Aorta (tissue), 5 donors: ENCODE measurements at regions not wholly inside any gene's neighbourhood (a gene's known extent, or its start where the extent isn't known, plus 50 kb on each side); places are given as distances from the start of the nearest gene placed in this dataset.
"Not testable (repeated sequence)": the region's sequence is repeated elsewhere in the genome, so short reads cannot be mapped to it uniquely, and the experiment has no call there.

ENCODE experiments used
- ATAC-seq: fragments of 200-7000 bp; cut with Tn5 transposase; one replicate; pipeline ENCODE4 v1.9.1; 2022; ENCODE audit warnings: moderate library complexity; ENCODE audit not compliant: low FRiP score
- DNase-seq, 2 donors: peaks; one replicate each; pipeline ENCODE4 v3.0.0-alpha.2; 2020
- H3K27ac ChIP-seq, 2 donors: one replicate each; pipeline ENCODE4 v1.5.1; 2013; ENCODE audit warnings: low read length in 2 of 2, mild to moderate bottlenecking in 2 of 2, moderate library complexity in 2 of 2, control low read depth in 1 of 2, inconsistent platforms in 1 of 2, low read depth in 1 of 2
- H3K27me3 ChIP-seq, 2 donors: one replicate each; pipeline ENCODE4 v1.6.1; 2013; ENCODE audit warnings: control low read depth in 1 of 2, low read length in 1 of 2, mild to moderate bottlenecking in 1 of 2, moderate library complexity in 1 of 2; ENCODE audit not compliant: insufficient read depth in 2 of 2, control insufficient read depth in 1 of 2
- H3K36me3 ChIP-seq, 2 donors: one replicate each; pipeline ENCODE4 v1.6.1; 2013; ENCODE audit warnings: control low read depth in 1 of 2, low read length in 1 of 2, mild to moderate bottlenecking in 1 of 2; ENCODE audit not compliant: insufficient read depth in 2 of 2, control insufficient read depth in 1 of 2
- H3K4me1 ChIP-seq, 2 donors: one replicate each; pipeline ENCODE4 v1.6.1; 2013; ENCODE audit warnings: low read length in 2 of 2, control low read depth in 1 of 2, mild to moderate bottlenecking in 1 of 2, moderate library complexity in 1 of 2; ENCODE audit not compliant: insufficient read depth in 2 of 2, control insufficient read depth in 1 of 2
- H3K4me3 ChIP-seq, 2 donors: one replicate each; pipeline ENCODE4 v1.5.1; 2013; ENCODE audit warnings: low read length in 2 of 2, control low read depth in 1 of 2, mild to moderate bottlenecking in 1 of 2
- H3K9me3 ChIP-seq: one replicate; pipeline ENCODE4 v1.6.1; 2013; ENCODE audit warnings: mild to moderate bottlenecking, low read length; ENCODE audit not compliant: control insufficient read depth
- WGBS, 2 donors: extraction: QIAGEN DNeasy Blood & Tissue Kit; methylation state at CpG; one replicate each; pipeline ENCODE4 v1.1.7; 2013; 5-methylcytosine and 5-hydroxymethylcytosine counted together
- intact Hi-C, 2 donors: fragments of 100-400 bp; cut with DNase I; formaldehyde crosslinking; loops; one replicate each; pipeline versions ENCODE4 v1.14.2 to v1.15.0; 2022
- donor health status: healthy with polysubstance abuse.
- donor health status: Bipolar disorder and iron deficiency.
- donor health status: DM: no; HTN: no; CAD: no.
- donor health status: DM: no; HTN: no; CAD: no.
- donor health status: DM: yes; HTN: yes; CAD: no.

DNA sequence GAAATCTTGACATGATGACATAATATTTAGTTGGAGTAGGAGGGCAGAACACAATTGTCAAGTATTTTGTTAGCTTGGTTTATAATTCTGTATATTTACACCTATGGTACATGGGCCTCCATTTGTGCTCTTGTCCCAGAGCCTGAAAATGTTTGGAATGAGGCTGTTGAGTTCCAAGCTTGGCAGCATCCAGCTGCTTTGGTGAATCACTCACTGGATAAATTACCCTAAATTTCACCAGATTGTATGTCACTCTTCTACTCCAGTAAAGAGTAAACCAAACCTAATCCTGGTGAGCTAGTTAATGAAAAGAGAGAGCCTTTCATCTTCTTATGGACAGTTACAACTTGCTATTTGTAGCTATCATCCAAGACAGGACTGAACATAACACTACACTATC, 928.7 kb downstream of the DIPK2A start:
- no peaks in the 10 kb centered on the region for H3K36me3 ChIP-seq
- no peak for ATAC-seq
- no peaks in the 10 kb centered on the region for H3K4me1 ChIP-seq
- no peak overlapping the region for H3K27ac ChIP-seq
- H3K4me3 ChIP-seq: no peak overlapping the region
- no peak for DNase-seq
- no peaks in the 10 kb centered on the region for H3K9me3 ChIP-seq
- no peaks in the 10 kb centered on the region for H3K27me3 ChIP-seq
- intact Hi-C loops: no loop called here

DNA sequence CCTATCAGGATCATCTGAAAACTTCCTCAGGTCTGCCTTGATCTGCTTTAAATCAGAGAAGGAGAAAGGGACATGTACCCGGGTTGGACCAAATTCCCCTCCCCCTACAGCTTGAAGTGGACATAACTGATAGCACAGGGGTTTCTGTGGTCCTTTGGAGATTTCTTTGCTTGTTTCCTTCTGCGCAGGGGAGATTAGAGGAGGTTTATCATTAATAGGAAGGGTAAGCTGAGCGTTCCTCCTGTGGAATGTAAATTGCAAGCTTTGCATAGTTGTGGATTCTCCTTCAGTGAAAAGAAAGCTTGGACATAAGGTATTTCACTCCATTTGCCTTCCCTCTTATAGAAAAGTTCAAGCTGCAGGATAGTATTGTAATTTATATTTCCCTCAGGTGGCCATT, 936.0 kb downstream of the DIPK2A start:
- ATAC-seq, H3K27ac ChIP-seq, H3K27me3 ChIP-seq, intact Hi-C loops, H3K4me1 ChIP-seq, DNase-seq, H3K9me3 ChIP-seq, H3K36me3 ChIP-seq, H3K4me3 ChIP-seq: not testable (repeated sequence)
- 73 to 79% methylated on average over 3 of the region's 3 CpGs for WGBS, 2 donors

DNA sequence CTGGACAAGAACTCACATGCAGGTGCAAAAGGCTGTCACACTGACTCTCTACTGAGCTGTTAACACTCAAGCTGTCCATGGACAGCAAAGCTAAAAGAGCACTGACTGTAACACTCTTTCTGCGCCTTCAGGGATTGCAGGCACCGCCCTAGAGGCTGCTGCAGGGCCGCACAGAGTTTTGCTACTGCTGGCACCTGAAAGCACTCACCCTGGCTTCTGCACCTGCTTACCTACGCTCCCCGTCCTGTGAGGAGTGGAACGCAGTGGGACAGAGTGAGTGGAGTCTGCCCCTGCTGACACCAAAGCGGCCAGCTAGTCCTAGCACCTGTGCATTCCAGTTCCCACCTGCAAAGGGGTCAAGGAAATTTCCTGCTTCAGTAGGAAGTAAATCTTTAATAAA, 941.3 kb downstream of the DIPK2A start:
- ATAC-seq: no peak
- DNase-seq: no peak
- intact Hi-C loops: no loop called here

GRCh38 chr3:144915202-144915601, 943.6 kb downstream of the DIPK2A start:
- H3K4me3 ChIP-seq: no peak overlapping the region
- WGBS, 2 donors: 96 to 97% methylated on average over 5 of the region's 5 CpGs
- H3K36me3 ChIP-seq: no peaks in the 10 kb centered on the region
- intact Hi-C loops: no loop called here
- ATAC-seq (no peak), DNase-seq (no peak)
- H3K27me3 ChIP-seq: no peaks in the 10 kb centered on the region
- no peak overlapping the region for H3K27ac ChIP-seq
- H3K4me1 ChIP-seq: no peaks in the 10 kb centered on the region
- no peaks in the 10 kb centered on the region for H3K9me3 ChIP-seq

More for the DNA sequence above, 941.3 kb downstream of the DIPK2A start:
- no peaks in the 10 kb centered on the region for H3K4me1 ChIP-seq
- H3K36me3 ChIP-seq: no peaks in the 10 kb centered on the region
- H3K9me3 ChIP-seq: peaks cover 5% of the 10 kb centered on the region
- H3K4me3 ChIP-seq: no peak overlapping the region
- no peak overlapping the region for H3K27ac ChIP-seq
- WGBS, 2 donors: 96 to 99% methylated on average over 7 of the region's 7 CpGs
- no peaks in the 10 kb centered on the region for H3K27me3 ChIP-seq

DNA sequence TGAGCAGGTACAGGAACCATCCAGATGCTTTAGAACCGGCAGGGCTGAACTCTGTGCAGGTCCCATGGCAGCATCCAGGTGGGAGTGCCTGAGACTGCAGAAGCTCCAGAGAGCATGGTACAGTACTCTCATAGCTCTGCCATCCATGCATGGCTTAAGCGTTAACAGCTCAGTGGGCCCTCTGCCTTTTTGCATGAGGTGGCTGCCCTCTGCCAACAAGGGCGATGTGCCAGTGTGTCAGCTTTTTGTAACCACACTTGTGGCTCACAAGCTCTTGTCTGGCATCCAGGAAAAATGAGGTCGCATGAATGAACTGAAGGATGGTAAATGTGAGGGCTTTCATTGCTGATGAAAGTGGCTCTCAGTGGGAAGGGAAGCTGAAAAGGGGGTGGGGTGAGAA, 950.1 kb downstream of the DIPK2A start:
- H3K4me1 ChIP-seq: no peaks in the 10 kb centered on the region
- H3K4me3 ChIP-seq: no peak overlapping the region
- H3K36me3 ChIP-seq: no peaks in the 10 kb centered on the region
- WGBS, 2 donors: 31 to 32% methylated on average over 4 of the region's 4 CpGs
- no peaks in the 10 kb centered on the region for H3K27me3 ChIP-seq
- no peaks in the 10 kb centered on the region for H3K9me3 ChIP-seq
- no peak for ATAC-seq
- DNase-seq: no peak
- intact Hi-C loops: no loop called here
- no peak overlapping the region for H3K27ac ChIP-seq

DNA sequence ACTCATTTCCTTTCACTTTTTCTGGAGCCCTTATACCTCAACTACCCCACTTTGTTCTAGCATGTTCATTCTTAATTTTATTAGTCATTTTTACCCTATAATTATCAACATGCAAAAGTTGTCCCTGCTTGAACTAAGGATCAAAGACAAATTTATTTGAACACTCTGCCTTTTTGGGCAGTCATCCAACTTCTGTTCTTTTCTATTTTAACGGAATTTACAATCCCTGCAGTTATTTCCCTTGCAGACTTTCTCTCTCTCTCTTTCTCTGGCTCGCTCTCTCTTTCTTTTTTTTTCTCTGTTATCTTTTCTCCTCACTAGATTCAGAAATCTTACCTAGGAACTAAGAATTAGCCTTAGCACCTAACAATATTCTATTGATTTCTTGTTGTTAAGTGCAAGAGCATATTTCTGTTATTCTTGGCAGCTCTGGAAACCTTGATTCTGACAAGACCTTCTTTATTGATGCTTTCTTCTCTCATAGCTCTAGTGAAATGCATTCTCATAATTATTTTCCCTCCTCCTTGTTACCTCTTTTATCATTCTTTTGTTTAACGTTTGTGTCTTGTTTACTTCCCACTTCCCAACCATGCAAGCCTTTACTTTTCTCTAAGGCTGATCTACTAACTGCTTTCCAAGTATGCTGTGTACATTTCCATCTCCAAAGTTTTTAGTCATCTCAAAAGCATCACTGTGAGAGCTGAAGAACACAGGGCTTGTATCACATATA, 951.6 kb downstream of the DIPK2A start:
- Histone ChIP-seq H3K9me3 (no peaks in the 10 kb centered on the region), H3K27ac (no peak overlapping the region), H3K27me3 (no peaks in the 10 kb centered on the region), H3K4me1 (no peaks in the 10 kb centered on the region), H3K36me3 (no peaks in the 10 kb centered on the region), H3K4me3 (no peak overlapping the region)
- no peak for ATAC-seq
- intact Hi-C loops: no loop called here
- WGBS, 2 donors: 3 to 6% methylated on average over 3 of the region's 3 CpGs
- no peak for DNase-seq

DNA sequence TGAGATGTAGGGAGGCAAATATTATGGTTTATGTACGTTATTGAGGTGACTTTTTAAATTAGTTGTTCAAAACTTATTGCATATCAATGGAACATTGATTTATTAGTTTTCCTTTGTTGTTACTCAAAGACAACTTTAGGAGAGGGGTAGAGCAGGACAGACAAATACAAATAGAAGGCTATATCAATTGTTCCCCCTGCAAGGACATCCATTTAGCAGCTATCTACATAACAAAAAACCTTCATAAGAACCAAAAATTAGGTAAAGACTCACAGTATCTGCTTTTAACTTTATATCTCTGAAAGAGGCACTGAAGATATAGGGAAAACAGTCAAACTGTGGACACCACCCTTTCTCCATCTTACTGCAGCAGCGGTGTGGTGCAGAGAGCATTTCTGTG, 958.8 kb downstream of the DIPK2A start:
- Histone ChIP-seq H3K27ac (no peak overlapping the region), H3K36me3 (no peaks in the 10 kb centered on the region), H3K4me1 (no peaks in the 10 kb centered on the region), H3K9me3 (no peaks in the 10 kb centered on the region), H3K4me3 (no peak overlapping the region), H3K27me3 (no peaks in the 10 kb centered on the region)
- ATAC-seq (no peak), DNase-seq (no peak)
- intact Hi-C loops: no loop called here
- 94 to 97% methylated on average over 2 of the region's 2 CpGs for WGBS, 2 donors

- no peaks in the 10 kb centered on the region for H3K27me3 ChIP-seq
- H3K4me3 ChIP-seq: no peak overlapping the region
- 95% methylated on average over 1 of the region's 1 CpG for WGBS, 2 donors
- ATAC-seq: no peak
- H3K9me3 ChIP-seq: no peaks in the 10 kb centered on the region
- no peak overlapping the region for H3K27ac ChIP-seq
- intact Hi-C loops: no loop called here
- H3K4me1 ChIP-seq: no peaks in the 10 kb centered on the region
- DNase-seq: no peak
- no peaks in the 10 kb centered on the region for H3K36me3 ChIP-seq
Observed at GRCh38 chr3:144931590-144931989, 960.0 kb downstream of the DIPK2A start.

GRCh38 chr3:144942093-144942837, 970.6 kb downstream of the DIPK2A start:
- H3K27ac ChIP-seq: no peak overlapping the region
- no peaks in the 10 kb centered on the region for H3K36me3 ChIP-seq
- DNase-seq (no peak), ATAC-seq (no peak)
- H3K4me3 ChIP-seq: no peak overlapping the region
- H3K9me3 ChIP-seq: no peaks in the 10 kb centered on the region
- no peaks in the 10 kb centered on the region for H3K27me3 ChIP-seq
- H3K4me1 ChIP-seq: no peaks in the 10 kb centered on the region
- WGBS, 2 donors: 60 to 75% methylated on average over 3 of the region's 3 CpGs
- intact Hi-C loops: no loop called here
